Mucosa of descending colon (tissue), 3 donors: ENCODE measurements at regions not wholly inside any gene's neighbourhood (a gene's known extent, or its start where the extent isn't known, plus 50 kb on each side); places are given as distances from the start of the nearest gene placed in this dataset.
A peak's percentile ranks its signal among the peaks of the same experiment; 100 is the strongest.

Experiments used
- ATAC-seq: fragments of 200-7000 bp; cut with Tn5 transposase; one replicate; pipeline ENCODE4 v1.9.1; 2020; ENCODE audit warnings: mild to moderate bottlenecking, moderate library complexity
- DNase-seq, 3 donors: peaks; one replicate each; pipeline ENCODE4 v3.0.0-alpha.2; 2020
- H3K36me3 ChIP-seq: fragments of 200-600 bp; one replicate; pipeline ENCODE4 v1.8.0; 2021; ENCODE audit warnings: low read depth, mild to moderate bottlenecking
- H3K4me1 ChIP-seq: fragments of 200-600 bp; one replicate; pipeline ENCODE4 v1.8.0; 2021; ENCODE audit warnings: low read depth, mild to moderate bottlenecking
- H3K4me3 ChIP-seq: fragments of 200-600 bp; one replicate; pipeline ENCODE4 v1.8.0; 2021; ENCODE audit warnings: mild to moderate bottlenecking
- H3K9me3 ChIP-seq: fragments of 200-600 bp; one replicate; pipeline ENCODE4 v1.8.0; 2021; ENCODE audit warnings: mild to moderate bottlenecking
- intact Hi-C, 2 donors: fragments of 100-400 bp; cut with DNase I in 1 of 2; cut with micrococcal nuclease in 1 of 2; formaldehyde crosslinking; loops; one replicate each; pipeline versions ENCODE4 v1.11.0 to v1.11.1; 2022; cut with DNase I, micrococcal nuclease
- TF ChIP-seq, protein P1 (sequence below): fragments of 200-600 bp; IDR thresholded peaks from one replicate; pipeline ENCODE4 v1.8.0; 2022; ENCODE audit warnings: antibody characterized with exemption, mild to moderate bottlenecking
- donor health status: DM: no; HTN: no; CAD: no; lungs with moderate emphysema.
- donor health status: DM: no; HTN: no; CAD: no.
- donor health status: DM: no; HTN: yes; CAD: no.

DNA sequence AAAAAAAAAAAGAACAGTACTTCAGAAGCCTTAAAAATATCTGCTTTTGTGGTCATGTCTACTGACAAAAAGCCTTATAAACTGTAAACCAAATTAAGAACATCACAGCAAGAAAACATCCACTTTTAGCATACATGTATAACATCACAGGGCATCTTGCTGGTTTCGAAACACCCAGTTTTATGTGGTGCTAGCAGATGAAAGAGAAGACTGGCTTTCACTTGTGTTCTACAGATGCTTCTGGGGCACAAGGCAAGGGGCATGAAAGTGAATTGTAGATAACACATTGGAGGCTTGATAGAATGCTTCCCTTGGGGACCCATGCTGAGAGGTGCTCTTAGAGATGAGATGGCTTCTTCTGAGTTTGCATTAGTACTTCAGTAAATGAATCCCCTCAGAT, 543.7 kb upstream of the PKN2 start:
- no peaks in the 10 kb centered on the region for H3K9me3 ChIP-seq
- H3K4me3 ChIP-seq, result no peak overlapping the region
- H3K4me1 ChIP-seq, result no peaks in the 10 kb centered on the region
- no peak for ATAC-seq
- TF ChIP-seq, protein P1, sequence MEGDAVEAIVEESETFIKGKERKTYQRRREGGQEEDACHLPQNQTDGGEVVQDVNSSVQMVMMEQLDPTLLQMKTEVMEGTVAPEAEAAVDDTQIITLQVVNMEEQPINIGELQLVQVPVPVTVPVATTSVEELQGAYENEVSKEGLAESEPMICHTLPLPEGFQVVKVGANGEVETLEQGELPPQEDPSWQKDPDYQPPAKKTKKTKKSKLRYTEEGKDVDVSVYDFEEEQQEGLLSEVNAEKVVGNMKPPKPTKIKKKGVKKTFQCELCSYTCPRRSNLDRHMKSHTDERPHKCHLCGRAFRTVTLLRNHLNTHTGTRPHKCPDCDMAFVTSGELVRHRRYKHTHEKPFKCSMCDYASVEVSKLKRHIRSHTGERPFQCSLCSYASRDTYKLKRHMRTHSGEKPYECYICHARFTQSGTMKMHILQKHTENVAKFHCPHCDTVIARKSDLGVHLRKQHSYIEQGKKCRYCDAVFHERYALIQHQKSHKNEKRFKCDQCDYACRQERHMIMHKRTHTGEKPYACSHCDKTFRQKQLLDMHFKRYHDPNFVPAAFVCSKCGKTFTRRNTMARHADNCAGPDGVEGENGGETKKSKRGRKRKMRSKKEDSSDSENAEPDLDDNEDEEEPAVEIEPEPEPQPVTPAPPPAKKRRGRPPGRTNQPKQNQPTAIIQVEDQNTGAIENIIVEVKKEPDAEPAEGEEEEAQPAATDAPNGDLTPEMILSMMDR, result no peak
- no peaks in the 10 kb centered on the region for H3K36me3 ChIP-seq
- intact Hi-C loops, result no loop called here
- DNase-seq, result no peak

DNA sequence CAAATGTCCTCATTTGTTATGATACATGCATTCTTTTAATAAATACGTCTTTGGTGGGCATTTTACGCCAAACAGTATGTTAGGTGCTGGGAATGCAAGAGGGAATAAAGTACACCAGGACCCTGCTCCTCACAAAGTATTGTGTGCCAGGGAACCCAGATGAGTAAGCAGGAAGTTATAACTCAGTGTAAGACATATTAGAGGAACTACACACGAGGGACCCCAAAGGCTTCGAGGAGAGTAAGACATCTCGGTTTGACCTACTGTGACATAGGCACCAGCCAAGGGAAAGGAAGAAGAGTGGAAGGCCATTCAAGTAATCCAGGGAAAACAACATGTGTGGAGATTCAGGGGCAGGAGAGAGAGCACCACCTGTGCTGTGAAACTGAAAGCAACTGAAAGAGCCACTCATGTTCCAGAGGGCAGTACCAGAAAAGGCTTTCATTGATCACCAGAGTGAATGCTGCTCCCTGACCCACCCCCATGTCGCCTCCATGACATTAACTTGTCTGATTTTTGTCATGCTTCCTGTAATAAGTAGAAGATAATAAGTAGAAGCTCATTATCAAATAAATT, 542.5 kb upstream of the PKN2 start:
- TF ChIP-seq, protein P1, result no peak
- Histone ChIP-seq H3K4me3 (no peak overlapping the region), H3K36me3 (no peaks in the 10 kb centered on the region), H3K4me1 (no peaks in the 10 kb centered on the region), H3K9me3 (no peaks in the 10 kb centered on the region)
- intact Hi-C loops, result no loop called here
- DNase-seq, result no peak
- ATAC-seq, result peak; percentile 68

DNA sequence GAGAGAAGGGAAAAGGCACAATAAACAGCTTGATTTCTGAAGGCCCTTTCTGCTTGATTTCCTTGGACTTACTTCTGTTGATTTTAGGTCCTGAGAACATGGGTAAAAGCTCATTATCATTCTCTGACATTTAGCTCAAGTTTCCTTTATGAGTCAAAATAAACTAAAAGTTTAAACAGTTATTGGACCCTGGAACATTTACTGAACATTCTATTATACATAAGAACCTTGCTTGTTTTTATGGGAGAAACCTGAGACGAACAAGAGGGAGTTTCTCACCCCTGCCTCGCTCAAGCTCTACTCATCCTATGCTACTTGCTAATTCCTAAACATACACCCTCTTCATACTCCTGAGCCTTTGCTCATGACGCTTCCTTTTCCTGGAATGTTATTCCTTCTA, 538.3 kb upstream of the PKN2 start:
- Histone ChIP-seq H3K4me3 (no peak overlapping the region), H3K9me3 (no peaks in the 10 kb centered on the region), H3K4me1 (no peaks in the 10 kb centered on the region), H3K36me3 (no peaks in the 10 kb centered on the region)
- TF ChIP-seq, protein P1, result no peak
- DNase-seq (no peak), ATAC-seq (no peak)
- intact Hi-C loops, result no loop called here

DNA sequence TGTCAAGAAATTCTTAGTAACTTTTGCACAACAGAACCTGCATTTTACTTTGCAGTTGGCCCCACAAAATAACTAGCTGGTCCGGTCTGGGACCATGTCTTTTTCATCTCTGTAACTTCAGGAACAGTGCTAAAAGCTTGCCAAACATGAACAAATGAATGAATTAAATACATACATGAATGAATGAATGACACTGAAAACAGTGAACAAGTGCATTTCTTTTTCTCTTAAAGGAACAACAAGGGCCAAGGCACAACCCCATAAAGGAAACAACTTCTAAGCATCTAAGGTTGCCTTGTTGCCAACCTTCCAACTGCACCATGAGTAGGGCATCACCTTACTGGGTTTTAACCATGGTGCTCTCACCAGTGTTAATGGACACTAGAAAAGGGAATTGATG, 534.4 kb upstream of the PKN2 start:
- no peak for ATAC-seq

DNA sequence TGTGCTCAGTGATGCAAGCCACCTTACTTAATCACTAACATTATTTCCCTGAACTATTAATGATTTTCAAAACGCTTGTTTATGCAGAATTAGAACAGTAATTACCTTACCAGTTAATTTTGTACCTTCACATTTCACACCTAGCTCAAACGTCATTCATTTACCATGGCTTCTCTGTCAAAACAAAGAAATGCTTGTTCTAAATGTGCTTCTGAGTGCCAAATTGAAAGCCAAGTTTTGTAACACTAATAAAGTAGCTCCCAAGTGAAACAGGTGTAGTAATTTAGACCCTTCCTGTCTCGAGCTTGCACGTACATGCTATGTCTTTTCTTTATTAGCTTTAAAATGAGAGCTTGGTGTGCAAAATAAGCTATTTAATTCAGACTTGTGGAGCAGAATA, 533.7 kb upstream of the PKN2 start:
- intact Hi-C loops, result no loop called here
- no peaks in the 10 kb centered on the region for H3K4me1 ChIP-seq
- TF ChIP-seq, protein P1, result no peak
- no peaks in the 10 kb centered on the region for H3K36me3 ChIP-seq
- no peak overlapping the region for H3K4me3 ChIP-seq
- no peaks in the 10 kb centered on the region for H3K9me3 ChIP-seq
- no peak for DNase-seq
- no peak for ATAC-seq

More for the DNA sequence above, 534.4 kb upstream of the PKN2 start:
- H3K36me3 ChIP-seq, result no peaks in the 10 kb centered on the region
- TF ChIP-seq, protein P1, result no peak
- no peaks in the 10 kb centered on the region for H3K9me3 ChIP-seq
- no peaks in the 10 kb centered on the region for H3K4me1 ChIP-seq
- H3K4me3 ChIP-seq, result no peak overlapping the region
- intact Hi-C loops, result no loop called here
- no peak for DNase-seq

DNA sequence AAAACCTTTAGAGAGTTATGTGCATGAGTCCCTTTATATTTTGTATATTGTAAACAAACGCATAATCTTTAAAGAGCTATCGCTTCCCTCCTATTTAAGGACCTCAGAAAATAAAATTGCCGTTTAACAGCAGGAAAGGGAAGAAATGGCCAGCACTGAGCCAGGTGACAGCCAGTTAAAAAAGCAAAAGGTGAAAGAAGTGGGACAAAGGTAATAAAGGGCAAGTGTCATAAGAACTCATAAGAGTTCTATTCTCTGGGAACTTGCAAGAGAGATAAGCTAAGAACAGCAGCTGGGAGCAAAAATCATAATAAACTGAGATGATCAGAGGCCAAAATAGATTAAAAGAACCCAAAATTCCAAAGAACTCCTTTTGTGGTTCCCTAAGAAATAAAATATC, 520.9 kb upstream of the PKN2 start:
- TF ChIP-seq, protein P1, result no peak
- Histone ChIP-seq H3K9me3 (no peaks in the 10 kb centered on the region), H3K36me3 (no peaks in the 10 kb centered on the region), H3K4me3 (no peak overlapping the region), H3K4me1 (no peaks in the 10 kb centered on the region)
- DNase-seq, result no peak
- peak; percentile 51 for ATAC-seq
- intact Hi-C loops, result no loop called here
